ENCODE measurements at regions not wholly inside any gene's neighbourhood (a gene's known extent, or its start where the extent isn't known, plus 50 kb on each side); places are given as distances from the start of the nearest gene placed in this dataset.

GRCh38 chr7:85554236-85555178 is 367.7 kb upstream of the SEMA3D start:
- peak in 5 of 7 experiments; percentile 50 to 76 (median 70) for TF ChIP-seq CTCF (IDR thresholded peaks at IDR 0.05)
- TF ChIP-seq POLR2AphosphoS5 (IDR thresholded peaks at IDR 0.05), result no peak
- TF ChIP-seq POLR2A (IDR thresholded peaks at IDR 0.05), result no peak
